ENCODE measurements at regions not wholly inside any gene's neighbourhood (a gene's known extent, or its start where the extent isn't known, plus 50 kb on each side); places are given as distances from the start of the nearest gene placed in this dataset.

DNA sequence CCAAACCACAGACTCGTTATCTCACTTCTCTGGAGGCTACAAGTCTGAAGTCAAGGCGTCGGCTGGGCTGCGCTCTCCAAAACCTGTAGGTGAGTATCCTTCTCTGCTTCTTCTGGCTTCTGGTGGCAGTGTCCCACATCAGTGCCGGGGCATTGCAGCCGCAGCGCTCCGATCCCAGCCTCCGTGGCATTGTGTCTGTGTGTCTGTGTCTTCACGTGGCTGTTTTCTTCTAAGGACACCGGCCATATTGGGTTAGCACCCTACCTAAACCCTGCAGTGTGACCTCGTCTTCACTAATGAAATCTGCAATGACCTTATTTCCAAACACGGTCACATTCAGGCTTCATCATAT lies 584.9 kb upstream of the COBL start:
- TF ChIP-seq, protein P1, sequence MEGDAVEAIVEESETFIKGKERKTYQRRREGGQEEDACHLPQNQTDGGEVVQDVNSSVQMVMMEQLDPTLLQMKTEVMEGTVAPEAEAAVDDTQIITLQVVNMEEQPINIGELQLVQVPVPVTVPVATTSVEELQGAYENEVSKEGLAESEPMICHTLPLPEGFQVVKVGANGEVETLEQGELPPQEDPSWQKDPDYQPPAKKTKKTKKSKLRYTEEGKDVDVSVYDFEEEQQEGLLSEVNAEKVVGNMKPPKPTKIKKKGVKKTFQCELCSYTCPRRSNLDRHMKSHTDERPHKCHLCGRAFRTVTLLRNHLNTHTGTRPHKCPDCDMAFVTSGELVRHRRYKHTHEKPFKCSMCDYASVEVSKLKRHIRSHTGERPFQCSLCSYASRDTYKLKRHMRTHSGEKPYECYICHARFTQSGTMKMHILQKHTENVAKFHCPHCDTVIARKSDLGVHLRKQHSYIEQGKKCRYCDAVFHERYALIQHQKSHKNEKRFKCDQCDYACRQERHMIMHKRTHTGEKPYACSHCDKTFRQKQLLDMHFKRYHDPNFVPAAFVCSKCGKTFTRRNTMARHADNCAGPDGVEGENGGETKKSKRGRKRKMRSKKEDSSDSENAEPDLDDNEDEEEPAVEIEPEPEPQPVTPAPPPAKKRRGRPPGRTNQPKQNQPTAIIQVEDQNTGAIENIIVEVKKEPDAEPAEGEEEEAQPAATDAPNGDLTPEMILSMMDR (IDR thresholded peaks at IDR 0.05), result no peak
- TF ChIP-seq POLR2A (IDR thresholded peaks at IDR 0.05), result no peak

Measured in thyroid gland (tissue), 4 donors.